Right atrium auricular region (tissue), 2 donors: ENCODE measurements at regions not wholly inside any gene's neighbourhood (a gene's known extent, or its start where the extent isn't known, plus 50 kb on each side); places are given as distances from the start of the nearest gene placed in this dataset.

Source experiments
- DNase-seq: peaks from one replicate; pipeline ENCODE4 v3.0.0-alpha.2; 2019; ENCODE audit warnings: low spot score
- H3K27ac ChIP-seq, 2 donors: fragments of 200-600 bp; sonication (generic); 1 replicate in 1 of 2; 2 replicates in 1 of 2; pipeline ENCODE4 v1.5.1; 2016 to 2019
- H3K27me3 ChIP-seq, 2 donors: fragments of 200-600 bp; sonication (generic); one replicate each; pipeline versions ENCODE4 v1.5.1 to v1.6.0; 2017 to 2019
- H3K36me3 ChIP-seq: fragments of 200-600 bp; sonication (generic); one replicate; pipeline ENCODE4 v1.5.1; 2016
- H3K4me1 ChIP-seq, 2 donors: fragments of 200-600 bp; sonication (generic); one replicate each; pipeline versions ENCODE4 v1.5.1 to v1.6.0; 2017 to 2019
- H3K4me3 ChIP-seq, 2 donors: fragments of 200-600 bp; sonication (generic); 1 replicate in 1 of 2; 2 replicates in 1 of 2; pipeline ENCODE4 v1.5.1; 2017 to 2019; ENCODE audit warnings: mild to moderate bottlenecking in 1 of 2, moderate library complexity in 1 of 2
- H3K9me3 ChIP-seq, 2 donors: fragments of 200-600 bp; sonication (generic); one replicate each; pipeline ENCODE4 v1.5.1; 2019
- CTCF ChIP-seq, 2 donors: fragments of 200-600 bp; sonication (generic); IDR thresholded peaks; one replicate each; pipeline ENCODE4 v1.5.1; 2019; ENCODE audit warnings: antibody characterized with exemption in 2 of 2

DNA sequence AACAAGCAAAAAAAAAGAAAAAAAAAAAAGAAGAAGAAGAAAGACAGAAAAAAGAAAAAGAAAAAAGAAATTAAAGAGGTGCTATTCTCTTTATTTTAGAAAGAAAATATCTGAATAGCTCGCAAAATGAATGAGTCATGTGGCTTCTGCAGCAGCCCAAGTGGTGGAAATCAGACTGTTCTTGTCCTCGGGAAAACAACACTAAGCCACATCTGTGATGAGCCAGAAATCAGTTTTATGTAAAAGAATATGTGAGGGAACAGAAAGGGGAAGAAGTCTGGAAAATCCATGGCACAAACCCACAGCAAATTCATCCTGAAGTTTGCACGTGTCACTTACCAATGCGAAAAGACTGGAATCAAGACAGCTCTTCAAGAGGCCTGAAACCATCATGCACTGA lies 118.7 kb upstream of the GAS1 start:
- Histone ChIP-seq H3K36me3 (no peaks in the 10 kb centered on the region), H3K27ac (peak overlapping the region in 1 of 2 donors; percentile 5), H3K4me3 (no peak overlapping the region), H3K9me3 (no peaks in the 10 kb centered on the region), H3K27me3 (no peaks in the 10 kb centered on the region), H3K4me1 (no peaks in the 10 kb centered on the region)
- TF ChIP-seq CTCF (IDR thresholded peaks at IDR 0.05), result no peak
- no peak for DNase-seq

DNA sequence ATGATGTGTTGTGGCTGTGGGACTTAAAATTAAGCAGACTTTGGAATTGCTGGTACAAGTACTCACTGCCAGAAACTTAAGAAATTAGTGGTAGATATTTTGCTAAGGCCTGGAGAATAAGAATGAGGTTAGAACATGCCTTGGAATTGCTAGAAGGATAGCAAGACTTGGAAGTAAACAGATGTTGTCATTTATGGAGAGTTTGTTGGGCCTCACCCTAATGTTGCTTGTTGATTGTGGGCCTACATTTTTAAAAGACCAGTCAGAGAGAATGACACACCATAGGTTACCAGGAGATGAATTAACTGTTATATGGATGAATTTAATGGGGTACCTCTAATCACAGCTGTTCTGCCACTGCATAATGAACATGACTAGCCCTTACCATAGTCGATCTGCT lies 120.1 kb upstream of the GAS1 start:
- H3K4me1 ChIP-seq, result no peaks in the 10 kb centered on the region
- peak overlapping the region in 1 of 2 donors; percentile 22 for H3K27ac ChIP-seq
- H3K27me3 ChIP-seq, result no peaks in the 10 kb centered on the region
- no peaks in the 10 kb centered on the region for H3K36me3 ChIP-seq
- no peak for TF ChIP-seq CTCF (IDR thresholded peaks at IDR 0.05)
- H3K9me3 ChIP-seq, result no peaks in the 10 kb centered on the region
- H3K4me3 ChIP-seq, result no peak overlapping the region
- no peak for DNase-seq

DNA sequence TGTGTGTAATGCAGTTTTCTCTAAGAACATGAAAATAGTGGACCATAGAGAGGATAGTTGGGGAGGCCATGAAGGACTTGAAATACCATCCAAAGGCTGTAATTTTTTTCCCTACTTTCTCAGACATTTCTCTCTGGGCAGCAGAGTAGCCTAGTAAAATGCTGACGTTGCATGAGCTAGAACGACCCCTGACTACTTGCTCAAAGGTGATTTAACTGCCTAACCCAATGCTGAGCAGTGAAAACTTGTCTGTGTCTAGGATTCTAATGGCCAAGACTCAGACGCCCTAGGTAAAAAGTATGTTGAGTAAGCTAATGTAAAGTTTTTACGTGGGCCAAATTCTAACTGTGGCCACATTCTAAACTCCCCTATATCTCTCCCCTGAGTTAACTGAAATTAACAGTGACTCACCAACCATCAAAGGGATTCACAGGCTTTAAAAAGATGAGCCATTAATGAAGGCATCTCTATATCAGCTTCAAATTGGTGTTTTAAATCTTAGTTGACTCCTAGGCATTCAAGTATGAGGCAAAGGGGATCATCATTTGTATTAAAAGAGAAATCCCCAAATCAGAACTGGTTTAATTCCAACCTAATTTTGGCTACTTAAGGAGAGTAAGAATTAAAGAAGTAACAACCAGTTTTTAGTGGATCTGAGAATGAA lies 121.0 kb upstream of the GAS1 start:
- no peak for TF ChIP-seq CTCF (IDR thresholded peaks at IDR 0.05)
- H3K9me3 ChIP-seq, result no peaks in the 10 kb centered on the region
- DNase-seq, result no peak
- H3K4me3 ChIP-seq, result no peak overlapping the region
- H3K27me3 ChIP-seq, result no peaks in the 10 kb centered on the region
- no peaks in the 10 kb centered on the region for H3K4me1 ChIP-seq
- no peaks in the 10 kb centered on the region for H3K36me3 ChIP-seq
- no peak overlapping the region for H3K27ac ChIP-seq

- TF ChIP-seq CTCF (IDR thresholded peaks at IDR 0.05), result no peak
These were observed 122.4 kb upstream of the GAS1 start for GRCh38 chr9:87069690-87070089.

DNA sequence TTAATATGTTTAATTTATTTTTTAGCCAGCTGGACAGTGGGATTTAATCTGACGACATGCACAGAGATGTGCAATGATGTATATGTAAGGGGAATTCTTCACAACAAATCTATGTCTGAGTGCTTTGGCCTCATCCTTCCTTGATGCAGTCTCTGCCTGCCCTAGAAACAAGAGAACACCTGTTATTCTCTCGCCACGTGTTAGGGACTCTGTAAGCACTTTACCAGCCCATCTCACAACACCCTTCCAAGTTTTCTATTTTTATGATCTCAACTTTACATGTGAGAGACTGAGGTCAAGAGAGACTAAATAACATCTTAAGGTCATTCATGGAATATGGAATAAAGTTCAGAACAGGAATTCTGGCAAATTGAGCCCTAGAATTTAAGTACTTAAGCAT lies 123.0 kb upstream of the GAS1 start:
- Histone ChIP-seq H3K9me3 (no peaks in the 10 kb centered on the region), H3K27ac (no peak overlapping the region), H3K4me1 (no peaks in the 10 kb centered on the region), H3K36me3 (no peaks in the 10 kb centered on the region), H3K4me3 (no peak overlapping the region), H3K27me3 (no peaks in the 10 kb centered on the region)
- DNase-seq, result no peak
- no peak for TF ChIP-seq CTCF (IDR thresholded peaks at IDR 0.05)

More at GRCh38 chr9:87069690-87070089, 122.4 kb upstream of the GAS1 start:
- no peaks in the 10 kb centered on the region for H3K4me1 ChIP-seq
- no peaks in the 10 kb centered on the region for H3K9me3 ChIP-seq
- H3K27ac ChIP-seq, result no peak overlapping the region
- no peak overlapping the region for H3K4me3 ChIP-seq
- no peaks in the 10 kb centered on the region for H3K36me3 ChIP-seq
- DNase-seq, result no peak
- H3K27me3 ChIP-seq, result no peaks in the 10 kb centered on the region

DNA sequence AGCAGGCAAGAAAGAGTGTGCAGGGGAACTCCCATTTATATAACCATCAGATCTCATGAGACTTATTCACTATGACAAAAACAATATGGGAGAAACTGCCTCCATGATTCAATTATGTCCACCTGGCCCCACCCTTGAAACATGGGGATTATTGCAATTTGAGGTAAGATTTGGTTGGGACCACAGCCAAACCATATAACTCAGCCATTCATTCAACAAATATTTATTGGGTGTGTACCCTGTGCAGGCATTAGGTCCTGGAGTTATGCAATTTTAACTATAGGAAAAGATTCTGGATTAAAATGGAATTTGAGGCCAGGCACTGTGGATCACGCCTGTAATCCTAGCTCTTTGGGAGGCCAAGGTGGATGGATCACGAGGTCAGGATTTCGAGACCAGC lies 124.2 kb upstream of the GAS1 start:
- Histone ChIP-seq H3K9me3 (no peaks in the 10 kb centered on the region), H3K27me3 (no peaks in the 10 kb centered on the region), H3K4me3 (no peak overlapping the region), H3K4me1 (no peaks in the 10 kb centered on the region), H3K27ac (no peak overlapping the region), H3K36me3 (no peaks in the 10 kb centered on the region)
- TF ChIP-seq CTCF (IDR thresholded peaks at IDR 0.05), result no peak
- DNase-seq, result no peak
